DOHH2 (cell line): ENCODE measurements at regions not wholly inside any gene's neighbourhood (a gene's known extent, or its start where the extent isn't known, plus 50 kb on each side); places are given as distances from the start of the nearest gene placed in this dataset.

Experiments
- EZH2phosphoT487 ChIP-seq: fragments of 200-600 bp; sonication (generic); IDR thresholded peaks from 2 replicates; pipeline ENCODE4 v1.6.1; 2017; ENCODE audit warnings: borderline replicate concordance, mild to moderate bottlenecking, antibody characterized with exemption, low read length, moderate library complexity, mixed read lengths
- TF ChIP-seq, protein P1 (sequence below): fragments of 200-600 bp; sonication (generic); IDR thresholded peaks from one replicate; pipeline ENCODE4 v1.5.1; 2014; ENCODE audit warnings: antibody characterized with exemption, mild to moderate bottlenecking, low read depth, low read length; ENCODE audit not compliant: poor library complexity, severe bottlenecking

DNA sequence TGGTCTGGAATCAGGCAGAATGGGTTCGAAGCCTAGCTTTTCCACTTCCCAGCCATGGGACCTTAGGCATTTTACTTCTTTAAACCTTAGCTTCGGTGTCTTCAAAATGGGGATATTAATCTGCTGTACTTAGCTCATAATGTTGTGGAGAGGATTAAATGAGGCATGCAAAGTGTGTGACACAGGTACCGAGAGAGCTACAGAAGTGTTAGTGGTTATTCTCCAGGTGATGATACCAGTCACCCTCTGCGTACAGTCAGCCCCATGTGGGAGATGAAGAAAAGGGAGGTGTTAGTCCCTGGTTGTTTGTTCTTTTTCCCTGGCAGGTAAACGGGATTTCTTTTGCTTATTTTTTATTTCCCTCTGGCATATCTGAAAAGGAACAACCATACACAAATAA lies 212.1 kb downstream of the PHLDA1 start:
- TF ChIP-seq, protein P1, sequence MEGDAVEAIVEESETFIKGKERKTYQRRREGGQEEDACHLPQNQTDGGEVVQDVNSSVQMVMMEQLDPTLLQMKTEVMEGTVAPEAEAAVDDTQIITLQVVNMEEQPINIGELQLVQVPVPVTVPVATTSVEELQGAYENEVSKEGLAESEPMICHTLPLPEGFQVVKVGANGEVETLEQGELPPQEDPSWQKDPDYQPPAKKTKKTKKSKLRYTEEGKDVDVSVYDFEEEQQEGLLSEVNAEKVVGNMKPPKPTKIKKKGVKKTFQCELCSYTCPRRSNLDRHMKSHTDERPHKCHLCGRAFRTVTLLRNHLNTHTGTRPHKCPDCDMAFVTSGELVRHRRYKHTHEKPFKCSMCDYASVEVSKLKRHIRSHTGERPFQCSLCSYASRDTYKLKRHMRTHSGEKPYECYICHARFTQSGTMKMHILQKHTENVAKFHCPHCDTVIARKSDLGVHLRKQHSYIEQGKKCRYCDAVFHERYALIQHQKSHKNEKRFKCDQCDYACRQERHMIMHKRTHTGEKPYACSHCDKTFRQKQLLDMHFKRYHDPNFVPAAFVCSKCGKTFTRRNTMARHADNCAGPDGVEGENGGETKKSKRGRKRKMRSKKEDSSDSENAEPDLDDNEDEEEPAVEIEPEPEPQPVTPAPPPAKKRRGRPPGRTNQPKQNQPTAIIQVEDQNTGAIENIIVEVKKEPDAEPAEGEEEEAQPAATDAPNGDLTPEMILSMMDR, result no peak
- TF ChIP-seq EZH2phosphoT487, result no peak
